Left ventricle myocardium inferior (tissue), 1 donor: ENCODE measurements at regions not wholly inside any gene's neighbourhood (a gene's known extent, or its start where the extent isn't known, plus 50 kb on each side); places are given as distances from the start of the nearest gene placed in this dataset.
"Not testable (repeated sequence)": the region's sequence is repeated elsewhere in the genome, so short reads cannot be mapped to it uniquely, and the experiment has no call there.

Experiments used
- DNase-seq: peaks from one replicate; pipeline ENCODE4 v3.0.0-alpha.2; 2020
- H3K27ac ChIP-seq: fragments of 200-600 bp; replicated peaks from 2 replicates; pipeline ENCODE4 v1.8.0; 2021
- H3K27me3 ChIP-seq: fragments of 200-600 bp; 2 replicates; pipeline ENCODE4 v1.8.0; 2021; ENCODE audit warnings: low read depth
- H3K36me3 ChIP-seq: fragments of 200-600 bp; 2 replicates; pipeline ENCODE4 v1.8.0; 2021
- H3K4me1 ChIP-seq: fragments of 200-600 bp; 2 replicates; pipeline ENCODE4 v1.8.0; 2021
- H3K4me3 ChIP-seq: fragments of 200-600 bp; 2 replicates; pipeline ENCODE4 v1.8.0; 2021; ENCODE audit warnings: mild to moderate bottlenecking, moderate library complexity
- H3K9me3 ChIP-seq: fragments of 200-600 bp; replicated peaks from 2 replicates; pipeline ENCODE4 v1.8.0; 2021
- CTCF ChIP-seq: fragments of 200-600 bp; IDR thresholded peaks from 2 replicates; pipeline ENCODE4 v1.8.0; 2021; ENCODE audit warnings: antibody characterized with exemption, mild to moderate bottlenecking, borderline replicate concordance
- intact Hi-C: fragments of 100-400 bp; cut with micrococcal nuclease; formaldehyde crosslinking; loops from one replicate; pipeline ENCODE4 v1.11.0; 2022
- donor health status: DM: no; HTN: yes; CAD: no; lungs with severe emphysema.

- Histone ChIP-seq H3K4me3 (no peak overlapping the region), H3K9me3 (peaks cover 9% of the 10 kb centered on the region), H3K36me3 (no peaks in the 10 kb centered on the region), H3K27me3 (peaks cover 7% of the 10 kb centered on the region), H3K27ac (no peak overlapping the region), H3K4me1 (peaks cover 13% of the 10 kb centered on the region)
- TF ChIP-seq CTCF: no peak
- intact Hi-C loops: no loop called here
- DNase-seq: peak; percentile 13
Measured at GRCh38 chr2:240383099-240383758, 52.2 kb upstream of the GPC1 start.

GRCh38 chr2:240383871-240384700, 51.4 kb upstream of the GPC1 start:
- Histone ChIP-seq H3K4me1 (peaks cover 13% of the 10 kb centered on the region), H3K4me3 (no peak overlapping the region), H3K9me3 (peaks cover 9% of the 10 kb centered on the region), H3K27ac (no peak overlapping the region), H3K27me3 (peaks cover 7% of the 10 kb centered on the region), H3K36me3 (no peaks in the 10 kb centered on the region)
- DNase-seq: peak; percentile 12
- intact Hi-C loops: no loop called here
- TF ChIP-seq CTCF: no peak

GRCh38 chr2:240384711-240385450, 50.6 kb upstream of the GPC1 start:
- H3K27ac ChIP-seq: no peak overlapping the region
- intact Hi-C loops: no loop called here
- no peak for TF ChIP-seq CTCF
- peaks cover 8% of the 10 kb centered on the region for H3K9me3 ChIP-seq
- H3K27me3 ChIP-seq: peaks cover 7% of the 10 kb centered on the region
- peaks cover 13% of the 10 kb centered on the region for H3K4me1 ChIP-seq
- no peak overlapping the region for H3K4me3 ChIP-seq
- DNase-seq: no peak
- no peaks in the 10 kb centered on the region for H3K36me3 ChIP-seq

- H3K4me3 ChIP-seq, H3K27me3 ChIP-seq, DNase-seq, H3K9me3 ChIP-seq, H3K36me3 ChIP-seq, intact Hi-C loops, H3K27ac ChIP-seq: not testable (repeated sequence)
- peaks cover 13% of the 10 kb centered on the region for H3K4me1 ChIP-seq
Measured at GRCh38 chr2:240385451-240386161, 49.9 kb upstream of the GPC1 start.
